B cell (primary cell): ENCODE measurements at regions not wholly inside any gene's neighbourhood (a gene's known extent, or its start where the extent isn't known, plus 50 kb on each side); places are given as distances from the start of the nearest gene placed in this dataset.

ENCODE experiments used
- CTCF ChIP-seq: fragments of 200-600 bp; IDR thresholded peaks from one replicate; pipeline ENCODE4 v1.8.0; 2022; ENCODE audit warnings: antibody characterized with exemption, mild to moderate bottlenecking
- EZH2 ChIP-seq: IDR thresholded peaks from 2 replicates; pipeline ENCODE4 v1.6.1; 2012; ENCODE audit warnings: borderline replicate concordance, low read depth, mild to moderate bottlenecking, moderate library complexity, low read length; ENCODE audit not compliant: insufficient read depth, poor library complexity, severe bottlenecking

- TF ChIP-seq CTCF, result no peak
- TF ChIP-seq EZH2, result no peak
Measured at GRCh38 chr7:153047079-153047959, 287.8 kb downstream of the ACTR3B start.
